GM04503 (cell line): ENCODE measurements at regions not wholly inside any gene's neighbourhood (a gene's known extent, or its start where the extent isn't known, plus 50 kb on each side); places are given as distances from the start of the nearest gene placed in this dataset.

ENCODE experiments used
- DNase-seq: peaks from one replicate; pipeline ENCODE4 v3.0.0-alpha.2; 2012; ENCODE audit warnings: low read depth

DNA sequence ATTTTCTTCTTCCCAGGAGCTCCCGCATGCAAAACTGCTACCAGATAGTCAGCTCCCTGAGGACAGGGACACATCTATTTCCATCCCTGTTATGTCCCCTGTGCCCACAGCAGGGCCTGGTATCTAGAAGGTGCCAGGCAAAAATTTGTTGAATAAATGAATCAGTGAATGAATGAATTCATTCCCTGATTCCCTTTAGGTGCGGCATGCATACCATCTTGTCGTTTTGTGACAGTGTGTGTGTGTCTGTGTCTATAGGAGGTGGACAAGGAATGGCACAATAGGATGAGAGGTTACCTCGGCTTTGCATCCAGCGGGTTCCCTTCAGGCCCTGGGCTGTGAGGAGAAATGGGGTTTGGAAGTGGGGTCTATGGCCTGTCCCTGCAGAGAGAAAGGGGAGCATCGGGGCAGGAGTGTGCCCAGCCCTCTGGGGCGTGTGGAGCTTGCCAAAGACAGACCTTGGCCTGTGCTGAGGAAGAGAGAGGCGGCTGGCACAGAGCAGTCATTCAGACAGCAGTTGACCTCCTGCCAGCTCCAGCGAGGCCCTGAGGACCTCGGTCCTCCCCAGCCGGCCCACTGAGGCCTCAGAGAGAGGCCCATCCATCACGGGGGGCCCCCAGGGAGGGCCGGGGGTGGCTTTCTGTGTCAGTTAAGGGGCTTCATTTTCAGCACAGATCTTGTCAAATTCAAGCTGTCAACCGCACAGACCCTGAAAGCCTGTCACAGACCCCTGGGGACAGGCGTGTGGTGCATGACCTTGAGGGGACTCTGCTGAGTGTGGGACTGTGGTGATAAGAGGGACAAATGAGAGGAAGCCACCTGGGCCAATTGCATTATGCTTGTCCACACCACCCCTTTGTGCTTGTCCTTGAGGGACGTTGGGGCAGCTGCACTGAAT lies 125.9 kb upstream of the CXCR4 start:
- no peak for DNase-seq

DNA sequence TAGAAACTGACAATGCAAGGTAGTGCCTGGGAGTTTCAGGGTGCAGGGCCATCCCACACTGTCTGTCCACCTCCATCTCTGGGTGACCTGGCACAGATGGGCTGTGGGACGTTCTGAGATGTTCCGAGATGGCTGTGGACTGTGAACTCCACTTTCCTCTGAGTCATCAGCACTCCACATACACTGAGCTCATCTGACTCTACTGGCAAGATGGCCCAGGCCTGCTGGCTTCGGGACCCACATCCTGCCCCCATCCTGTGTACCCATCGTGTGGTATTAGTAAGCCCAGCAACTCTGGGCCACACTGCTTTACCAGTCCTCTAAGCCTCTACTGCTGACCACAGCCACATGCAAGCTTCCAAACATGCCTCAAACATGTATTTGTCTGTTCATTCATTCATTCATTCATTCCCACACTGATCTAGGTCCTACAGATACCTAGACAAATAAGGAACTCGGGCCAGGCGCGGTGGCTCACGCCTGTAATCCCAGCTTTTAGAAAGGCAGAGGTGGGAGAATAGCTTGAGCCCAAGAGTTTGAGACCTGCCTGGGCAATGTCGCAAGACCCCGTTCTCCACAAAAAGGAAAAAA lies 124.8 kb upstream of the CXCR4 start:
- no peak for DNase-seq

DNA sequence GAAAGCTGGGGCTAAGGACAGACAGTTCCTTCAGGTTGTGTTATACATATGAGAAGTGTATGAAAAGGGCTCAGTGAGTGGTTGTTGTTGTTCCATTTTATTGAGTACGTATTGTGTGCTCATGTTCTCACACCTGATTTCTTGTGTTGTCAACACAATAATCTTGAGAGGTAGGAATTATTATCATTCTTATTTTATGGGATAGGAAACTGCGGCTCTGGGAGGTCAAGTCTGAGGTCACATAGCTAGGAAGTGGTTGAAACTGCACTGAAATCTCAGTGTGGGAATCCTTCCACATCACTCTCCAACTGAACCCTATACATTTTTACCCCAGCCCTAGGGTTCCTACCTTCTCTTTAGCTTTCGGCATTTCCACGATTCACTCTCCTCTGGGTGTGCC lies 124.2 kb upstream of the CXCR4 start:
- no peak for DNase-seq

DNA sequence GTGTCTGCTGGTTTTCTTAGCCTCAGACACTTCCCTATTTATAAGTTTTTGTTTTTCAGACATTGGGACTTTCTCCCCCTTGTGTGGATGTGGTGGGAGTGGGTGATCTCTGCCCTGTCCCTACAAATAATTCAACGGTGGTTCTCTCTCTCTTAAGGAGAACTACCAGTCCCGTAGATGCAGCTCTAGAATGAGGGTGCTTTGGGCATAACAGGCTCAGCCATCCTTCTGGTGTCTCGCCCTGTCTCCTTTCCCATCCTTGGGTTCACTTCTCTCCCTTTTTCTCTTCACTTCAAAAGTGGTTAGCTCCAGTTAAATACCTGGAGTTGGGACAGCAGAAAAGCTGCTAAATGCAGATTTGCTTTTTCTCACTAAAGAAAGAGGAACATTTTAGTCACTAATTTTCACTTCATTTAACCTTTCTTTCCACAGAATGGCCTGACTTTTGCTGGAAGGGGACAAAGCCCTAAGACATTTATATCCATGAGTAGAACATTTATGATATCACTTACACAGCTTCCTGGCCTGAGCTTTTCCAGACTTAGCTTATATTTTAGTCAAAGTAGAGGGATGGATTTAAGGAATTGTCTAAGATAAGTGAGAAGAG lies 121.2 kb upstream of the CXCR4 start:
- no peak for DNase-seq

DNA sequence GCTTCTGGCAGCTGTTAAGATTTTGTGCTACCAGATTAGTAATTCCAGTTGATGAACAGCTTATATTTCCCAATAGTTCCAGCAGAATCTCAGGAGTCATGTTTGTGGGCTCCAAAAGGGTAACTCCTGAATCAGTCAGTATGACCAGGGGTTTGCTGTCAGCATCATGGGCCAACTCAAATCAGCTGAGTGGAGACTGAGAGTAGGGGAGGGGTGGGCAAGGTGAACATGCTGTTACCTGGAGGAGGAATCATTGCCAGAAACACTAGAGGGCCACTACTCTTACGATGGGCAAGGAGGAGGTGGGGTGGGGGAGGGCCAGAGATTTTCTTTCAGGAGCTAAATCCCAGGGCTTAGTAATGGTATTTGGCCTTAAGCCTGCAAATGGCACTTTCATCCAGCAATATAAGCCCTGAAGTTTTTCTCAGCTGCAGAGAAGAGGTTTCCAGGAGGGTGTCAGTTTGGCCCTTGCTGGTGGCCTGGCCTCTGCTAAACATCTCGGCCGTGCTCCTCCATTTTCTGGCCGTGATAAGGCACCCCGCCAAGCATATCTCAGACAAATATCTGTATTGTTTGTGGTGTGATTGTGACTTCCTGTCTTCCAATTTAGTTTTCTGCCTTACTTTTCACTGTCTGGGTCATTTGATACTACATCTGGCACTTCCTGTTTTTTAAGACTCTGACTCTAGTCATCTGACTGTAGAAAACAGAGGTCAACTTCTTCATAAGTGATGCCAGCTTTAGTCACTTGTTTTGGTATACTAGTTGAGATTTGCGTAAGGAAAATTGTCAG lies 120.5 kb upstream of the CXCR4 start:
- no peak for DNase-seq

DNA sequence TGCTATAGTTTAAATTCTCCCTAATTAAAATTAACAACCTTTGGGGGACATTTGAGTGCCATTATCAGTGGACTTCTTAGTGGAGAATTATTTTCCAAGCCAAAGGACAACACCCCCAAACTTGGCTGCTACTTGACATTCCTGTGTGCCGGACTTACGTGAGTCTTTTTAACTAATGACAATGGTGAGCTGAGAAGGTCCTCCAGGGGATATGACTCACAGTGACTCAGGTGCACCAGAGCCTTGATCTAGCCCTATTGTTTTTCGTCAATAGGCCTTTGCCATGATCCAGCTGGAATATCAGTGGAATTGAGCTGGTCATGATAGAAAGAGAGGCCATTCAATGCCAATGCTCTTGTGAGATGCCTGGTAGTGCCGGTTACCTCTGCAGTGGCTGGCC lies 118.1 kb upstream of the CXCR4 start:
- DNase-seq, result no peak

DNA sequence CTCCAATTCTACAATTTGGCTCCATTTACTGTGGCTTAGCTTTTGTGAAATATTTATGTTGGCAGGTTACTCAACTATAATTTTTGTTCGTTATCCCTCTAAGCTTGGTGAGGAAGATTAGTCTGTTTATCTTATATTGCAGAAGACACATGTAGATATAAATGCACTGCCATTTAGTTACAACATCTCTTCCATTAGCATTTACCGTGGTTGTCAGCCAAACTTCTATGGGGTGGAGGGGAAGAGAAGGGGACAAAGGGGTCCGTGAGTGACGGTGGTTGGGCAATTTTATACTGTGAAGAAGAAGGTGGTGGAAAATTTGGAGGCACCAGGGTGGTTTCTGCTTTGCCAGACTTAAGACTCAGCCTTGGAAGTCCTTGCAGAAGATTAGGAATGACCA lies 117.6 kb upstream of the CXCR4 start:
- no peak for DNase-seq

DNA sequence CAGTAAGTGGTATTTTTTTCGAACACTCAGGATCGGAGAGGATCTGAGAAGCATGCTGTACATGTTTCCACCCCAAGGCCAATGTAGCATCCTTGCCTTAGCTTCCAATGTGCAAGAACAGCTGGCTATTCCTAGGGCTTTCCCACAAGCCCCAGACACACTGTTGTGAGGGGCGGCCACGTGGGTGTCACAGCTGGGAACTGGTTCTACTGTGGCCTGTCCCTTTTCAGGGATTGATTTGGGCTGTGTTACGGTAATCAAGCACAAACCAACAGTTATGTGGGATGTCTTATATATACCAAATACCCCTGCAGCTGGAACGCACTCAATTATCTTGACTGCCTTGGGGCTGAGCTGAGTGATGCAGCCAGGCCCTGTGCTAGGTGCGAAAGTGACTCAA lies 116.3 kb upstream of the CXCR4 start:
- DNase-seq, result no peak

DNA sequence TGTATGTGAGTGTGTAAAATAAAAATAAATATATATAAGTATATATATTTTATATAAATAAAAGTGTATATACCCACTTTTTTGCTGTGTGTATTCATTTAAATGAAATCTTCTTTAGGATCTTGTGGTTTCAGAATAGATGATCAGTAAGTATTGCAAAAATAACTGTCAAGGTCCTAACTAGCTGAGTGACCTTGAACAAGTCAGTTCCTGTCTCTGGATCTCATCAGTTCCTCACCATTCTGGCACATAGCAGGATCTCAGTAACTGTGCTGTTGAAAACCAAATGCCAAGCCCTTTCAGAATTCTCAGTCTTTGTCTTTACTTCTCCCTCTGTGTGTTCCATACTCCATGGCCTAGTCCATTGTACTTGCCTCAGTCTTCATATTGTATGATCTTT lies 115.3 kb upstream of the CXCR4 start:
- no peak for DNase-seq

DNA sequence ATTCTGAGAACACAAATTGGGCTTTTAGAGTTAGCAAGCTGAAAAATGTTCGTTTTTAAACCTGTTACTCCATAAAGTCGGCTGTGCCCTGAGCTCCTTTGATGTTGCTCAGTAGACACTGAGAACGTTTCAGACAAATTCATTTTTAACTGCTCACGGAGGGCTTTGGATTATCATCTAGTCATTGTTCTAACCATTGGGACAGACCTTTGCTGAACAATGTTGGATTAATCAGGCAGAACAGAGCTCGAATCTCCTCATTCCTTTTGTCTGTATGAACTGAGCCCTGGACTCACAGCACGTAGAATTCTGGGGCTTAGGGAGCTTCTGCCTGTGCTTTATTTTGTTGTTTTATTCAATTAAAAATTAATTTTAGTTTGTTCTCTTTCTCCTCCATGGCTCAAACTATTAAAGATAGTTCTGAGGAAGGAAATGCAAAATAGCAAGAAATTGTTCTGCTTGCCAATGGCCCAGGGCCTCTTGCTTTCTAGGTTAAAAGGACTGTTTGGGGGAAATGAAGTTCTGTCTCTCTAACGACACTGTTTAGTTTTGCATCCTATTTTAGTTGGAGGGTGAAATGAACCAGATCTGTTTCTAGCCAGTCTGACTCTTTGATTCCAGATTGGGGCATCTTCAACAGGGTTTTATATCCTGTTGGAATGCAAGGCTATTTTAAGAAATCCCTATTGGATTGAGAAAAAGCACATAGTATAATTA lies 114.7 kb upstream of the CXCR4 start:
- no peak for DNase-seq

DNA sequence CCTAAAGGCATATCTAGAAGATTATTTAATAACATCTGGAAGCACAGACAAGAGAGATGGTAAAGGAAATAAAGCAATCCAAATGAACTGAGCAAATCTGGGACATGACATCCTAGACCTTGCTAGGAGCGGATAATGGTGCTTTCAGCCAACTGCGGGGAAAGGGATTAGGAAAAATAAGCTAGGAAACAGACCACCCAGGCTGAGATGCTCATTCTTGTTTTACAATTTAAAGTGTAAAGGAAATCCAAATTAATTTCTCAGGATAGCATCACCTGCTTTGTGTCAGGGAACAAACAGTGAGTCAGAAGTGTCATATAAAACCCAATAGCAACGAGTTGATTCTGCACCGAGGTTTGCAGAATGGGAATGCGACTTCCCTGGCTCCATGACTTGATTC lies 112.5 kb upstream of the CXCR4 start:
- DNase-seq, result no peak

DNA sequence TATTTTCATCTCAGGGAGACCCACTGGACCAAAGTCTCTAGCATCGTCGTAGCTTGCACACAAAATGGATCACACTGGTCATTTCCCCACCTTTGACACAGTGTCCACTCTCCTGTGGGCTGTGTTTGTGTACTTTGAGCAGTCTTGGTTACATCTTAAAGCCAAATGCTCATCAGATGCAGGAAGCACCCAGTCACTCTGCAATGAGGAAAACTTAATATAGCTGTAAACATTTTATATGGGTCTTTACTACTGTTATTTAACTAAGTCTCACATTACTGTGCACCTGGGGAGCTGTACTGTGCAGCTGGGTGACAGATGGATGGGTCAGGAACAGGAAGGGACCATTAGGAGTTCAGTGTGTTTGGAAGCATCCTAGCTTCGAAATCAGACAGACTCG lies 109.0 kb upstream of the CXCR4 start:
- no peak for DNase-seq

DNA sequence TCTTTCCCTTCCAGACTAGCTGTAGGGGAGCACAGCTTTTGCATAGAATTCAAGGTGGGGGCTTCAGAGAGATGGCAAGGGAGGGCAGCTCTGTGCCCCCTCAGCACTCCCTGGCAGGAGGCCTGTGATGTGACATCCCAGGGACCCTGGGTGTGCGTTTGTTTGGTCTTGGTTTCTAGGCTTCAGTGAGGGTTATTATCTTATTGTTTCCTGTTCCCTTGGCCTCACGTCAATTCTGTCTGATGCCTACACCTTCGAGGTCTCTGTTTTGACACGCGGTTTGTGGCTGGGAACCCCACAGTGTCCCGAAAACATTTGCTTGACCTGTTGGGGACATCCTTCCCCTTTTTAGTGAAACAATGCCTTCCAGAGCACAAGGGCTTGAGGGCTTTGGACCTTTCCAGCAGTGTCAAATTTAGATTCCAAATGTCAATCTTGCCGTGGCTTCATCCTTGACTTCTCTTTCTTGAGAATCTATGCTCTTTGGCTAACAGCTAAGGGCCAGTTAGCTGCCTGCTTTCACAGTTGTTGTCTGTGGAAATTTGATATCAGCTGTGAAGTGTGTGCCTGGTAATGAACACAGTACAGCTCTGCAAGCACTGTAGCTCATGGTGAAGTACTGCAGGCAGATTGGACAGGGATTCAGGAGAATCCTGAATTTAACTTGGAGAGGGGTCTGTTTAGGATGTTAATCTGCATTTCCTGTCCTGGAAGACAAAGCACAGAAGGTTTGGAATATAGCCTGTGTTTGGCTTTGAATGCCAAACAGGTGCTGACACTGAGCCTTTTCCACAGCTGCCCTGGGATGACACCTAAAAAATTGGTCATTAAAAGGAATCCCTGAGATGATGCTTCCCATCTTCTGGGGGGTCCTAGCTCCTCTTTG lies 108.2 kb upstream of the CXCR4 start:
- no peak for DNase-seq

DNA sequence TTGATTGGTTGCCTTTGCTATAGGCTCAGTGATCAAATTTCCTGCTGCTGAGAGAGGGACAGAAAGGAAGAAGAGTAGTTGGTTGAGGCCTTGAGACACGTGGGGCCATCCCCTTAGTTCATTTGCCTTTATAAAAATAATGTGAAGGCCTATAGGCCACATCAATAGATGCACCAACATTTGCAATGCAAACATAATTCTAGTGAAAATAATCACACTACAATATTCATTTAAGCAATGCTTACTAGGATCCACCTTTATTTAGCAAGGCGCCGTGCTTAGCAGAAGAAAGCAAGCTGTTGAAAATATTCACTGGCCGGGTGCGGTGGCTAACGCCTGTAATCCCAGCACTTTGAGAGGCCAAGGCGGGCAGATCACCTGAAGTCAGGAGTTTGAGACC lies 105.3 kb upstream of the CXCR4 start:
- DNase-seq, result no peak

DNA sequence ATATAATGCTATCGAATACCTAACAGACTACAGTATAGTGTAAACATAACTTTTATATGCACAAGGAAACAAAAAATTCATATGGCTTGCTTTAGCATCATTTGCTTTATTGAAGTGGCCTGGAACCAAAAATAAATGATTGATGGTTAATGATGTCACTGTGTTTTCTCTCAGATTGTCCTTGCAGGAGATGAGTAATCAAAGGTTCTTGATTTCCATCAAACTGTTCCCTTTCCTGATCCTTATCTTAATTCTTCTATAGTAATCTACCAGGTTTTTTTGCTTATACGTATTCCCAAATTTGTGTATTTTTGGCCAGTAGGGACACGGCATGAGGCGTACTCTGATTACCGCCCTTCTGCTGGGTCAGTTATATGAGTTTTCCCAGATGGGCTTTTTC lies 104.9 kb upstream of the CXCR4 start:
- no peak for DNase-seq

DNA sequence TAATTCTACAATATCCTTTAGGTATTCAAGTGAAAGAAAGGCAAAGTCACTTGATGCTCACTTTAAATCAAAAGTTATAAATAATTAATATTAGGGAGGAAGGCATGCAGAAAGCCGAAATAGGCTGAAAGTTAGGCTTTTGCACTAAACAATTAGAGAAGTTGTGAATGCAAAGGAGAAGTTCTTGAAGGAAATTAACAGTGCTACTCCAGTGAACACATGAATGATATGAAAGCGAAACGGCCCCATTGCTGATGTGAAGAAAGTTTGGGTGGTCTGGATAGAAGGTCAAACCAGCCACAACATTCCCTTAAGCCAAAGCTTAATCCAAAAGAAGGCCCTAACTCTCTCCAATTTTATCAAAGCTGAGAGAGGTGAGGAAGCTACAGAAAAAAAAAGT lies 103.1 kb upstream of the CXCR4 start:
- no peak for DNase-seq

DNA sequence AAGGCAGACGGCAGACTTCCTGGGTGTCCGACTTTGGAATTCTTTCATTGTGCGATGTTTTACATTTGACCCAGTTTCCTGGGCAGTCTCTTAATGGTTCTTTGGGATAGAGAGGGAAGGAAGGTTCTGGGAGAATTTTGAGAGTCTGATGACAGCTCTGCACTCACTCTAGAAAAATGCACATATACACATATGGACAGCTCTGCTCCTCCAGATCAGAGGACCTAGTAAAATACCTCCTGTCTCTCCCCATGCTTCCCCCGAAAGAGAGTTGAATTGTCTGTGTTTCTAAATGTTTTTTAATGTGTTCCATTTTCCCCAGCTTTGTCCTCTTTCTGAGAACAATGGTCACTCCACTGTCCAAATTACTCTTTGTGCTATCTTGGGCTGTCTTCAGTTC lies 102.0 kb upstream of the CXCR4 start:
- no peak for DNase-seq

DNA sequence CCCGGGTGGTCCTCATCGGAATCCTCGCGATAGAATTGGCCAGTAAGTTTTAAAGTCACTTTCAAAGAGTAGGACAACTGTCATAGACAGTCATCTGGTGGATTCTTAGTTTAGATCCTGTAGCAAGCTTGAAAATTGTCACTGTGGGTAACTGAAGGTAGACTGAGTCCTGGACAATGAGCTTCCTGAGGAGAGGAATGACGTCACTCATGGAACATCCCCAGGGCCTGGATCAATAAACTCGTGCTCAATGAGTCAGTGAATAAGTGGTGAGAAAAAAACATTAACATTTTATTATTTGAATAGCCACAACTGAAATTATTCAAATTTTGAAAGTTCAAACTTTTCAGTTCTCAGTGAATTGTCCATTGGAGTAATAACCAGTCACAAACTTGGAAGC lies 101.4 kb upstream of the CXCR4 start:
- DNase-seq, result no peak

DNA sequence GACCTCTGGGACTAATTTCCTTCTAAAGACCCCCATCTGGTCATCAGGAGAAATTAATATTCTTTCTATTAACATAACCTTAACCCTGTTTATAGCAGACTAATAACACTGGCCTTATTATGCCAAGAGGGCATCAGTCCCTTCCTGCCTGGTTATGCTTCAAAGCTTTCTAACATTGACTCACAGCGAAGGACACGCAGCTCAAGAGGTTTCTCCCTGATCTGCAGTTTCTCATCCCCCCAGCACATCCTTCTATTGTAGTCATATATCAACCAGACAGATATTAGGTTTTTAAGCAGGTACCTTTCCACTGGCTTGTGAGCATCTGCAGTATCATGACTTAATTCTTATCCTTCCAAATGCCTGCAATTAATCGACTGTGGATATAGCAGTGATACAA lies 100.0 kb upstream of the CXCR4 start:
- DNase-seq, result no peak

DNA sequence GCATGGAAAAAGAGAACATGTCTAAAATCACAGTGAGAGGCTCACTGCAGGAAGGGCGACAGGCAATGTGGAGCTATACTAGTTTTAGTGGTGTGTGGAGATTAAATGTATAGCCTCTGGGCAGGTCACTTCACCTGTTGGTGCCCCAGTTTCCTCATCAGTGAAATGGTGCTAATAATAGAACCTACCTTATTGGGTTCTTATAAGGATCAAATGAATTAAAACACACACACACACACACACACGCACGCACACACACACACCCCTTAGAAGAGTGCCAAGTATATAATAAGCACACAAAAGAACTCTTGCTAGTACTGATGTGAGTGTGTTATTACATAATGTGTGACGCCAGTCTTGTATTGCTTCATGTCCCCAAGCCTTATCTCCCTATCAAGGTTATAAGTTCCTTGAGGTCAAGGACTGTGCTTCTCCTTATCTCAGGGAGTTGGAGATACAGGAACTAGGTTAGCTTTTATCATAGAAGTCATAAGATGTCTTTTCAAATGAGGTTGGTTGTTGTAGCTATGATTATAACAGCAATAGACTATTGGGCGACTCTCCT lies 98.0 kb upstream of the CXCR4 start:
- DNase-seq, result no peak

DNA sequence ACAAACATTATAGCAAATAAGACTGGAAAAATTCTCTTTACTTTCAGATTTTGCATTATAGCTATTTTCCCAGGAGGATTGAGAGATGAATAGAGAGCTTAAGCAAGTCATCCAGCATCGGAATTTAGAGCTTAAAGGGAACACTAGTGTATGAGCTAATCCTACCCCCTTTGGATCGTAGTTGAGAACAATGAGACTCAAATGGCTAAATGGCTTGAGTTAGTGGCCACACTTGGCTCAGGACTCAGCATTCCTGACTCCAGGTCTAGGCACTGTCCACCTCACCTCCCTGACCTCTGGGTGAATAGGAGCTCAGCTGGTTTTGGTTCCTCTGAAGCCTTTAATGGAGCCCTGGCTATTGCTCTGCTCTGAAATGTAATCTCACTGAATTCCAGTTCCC lies 97.5 kb upstream of the CXCR4 start:
- DNase-seq, result no peak
